ENCODE measurements at regions not wholly inside any gene's neighbourhood (a gene's known extent, or its start where the extent isn't known, plus 50 kb on each side); places are given as distances from the start of the nearest gene placed in this dataset.

- TF ChIP-seq RAD21 (IDR thresholded peaks at IDR 0.05) (no peak), CTCF (IDR thresholded peaks at IDR 0.05; ENCODE audit: low read depth, low read length, missing input control) (no peak), MAX (IDR thresholded peaks at IDR 0.05) (no peak), EGR1 (IDR thresholded peaks at IDR 0.05; ENCODE audit: low read depth in 2 of 2) (no peak), HNF4A (conservative IDR thresholded peaks at IDR 0.05) (no peak), REST (IDR thresholded peaks at IDR 0.05) (no peak), RXRA (IDR thresholded peaks at IDR 0.05) (no peak), TAF1 (conservative IDR thresholded peaks at IDR 0.05) (no peak)
These were observed 1029.1 kb upstream of the MANEA start for GRCh38 chr6:94548201-94548600.
